ENCODE measurements at regions not wholly inside any gene's neighbourhood (a gene's known extent, or its start where the extent isn't known, plus 50 kb on each side); places are given as distances from the start of the nearest gene placed in this dataset.

DNA sequence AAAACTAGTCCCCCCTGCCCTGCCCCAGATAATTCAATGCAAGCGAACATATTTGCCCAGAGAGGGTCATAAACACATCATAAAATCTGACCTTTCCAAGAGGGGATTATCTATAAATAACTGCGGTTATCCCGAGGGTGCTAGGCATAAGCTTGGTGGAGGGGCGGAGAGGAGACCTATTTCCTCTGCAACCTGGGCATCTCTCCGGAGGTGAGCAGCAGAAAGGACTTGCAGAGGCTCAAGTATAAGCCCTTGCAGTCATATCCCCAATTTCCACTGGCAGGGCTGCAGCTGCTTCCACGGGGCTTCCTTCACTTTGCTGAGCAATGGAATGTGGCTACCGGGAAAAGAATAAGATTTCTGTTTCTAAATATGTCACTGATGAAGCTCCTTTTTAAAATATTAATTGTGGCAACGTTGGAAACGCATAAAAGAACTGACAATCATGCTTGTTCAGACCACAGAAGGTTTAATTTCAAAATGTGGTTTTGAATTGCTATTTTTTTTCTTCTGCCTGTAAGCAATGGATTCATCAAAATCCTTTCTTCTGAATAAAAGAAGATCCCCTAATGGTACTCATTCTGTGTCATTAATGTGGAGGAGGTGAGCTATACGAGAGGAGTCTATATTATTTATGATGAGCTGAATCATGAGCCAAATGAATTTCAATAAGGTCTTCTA is 268.9 kb upstream of the ATP2B1 start:
- no peak for DNase-seq

DNA sequence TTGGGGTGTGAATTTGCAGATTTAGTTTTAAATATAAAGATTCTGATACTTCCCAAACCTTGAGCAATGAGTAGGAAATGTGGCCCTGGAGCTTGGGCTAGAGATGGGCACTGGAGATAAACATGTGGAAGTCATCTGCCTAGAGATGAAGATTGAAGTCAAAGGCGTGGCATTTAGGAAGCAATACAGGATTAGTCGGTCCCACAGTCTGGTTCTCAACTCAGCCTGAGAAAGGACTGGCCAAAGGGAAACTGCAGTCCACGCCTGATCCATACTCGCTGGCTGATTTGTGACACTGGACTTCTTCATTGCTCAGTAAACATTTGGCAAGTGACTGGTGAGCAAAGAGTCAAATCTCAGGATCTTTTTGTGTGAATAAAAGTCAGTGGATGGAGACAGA is 268.2 kb upstream of the ATP2B1 start:
- DNase-seq = no peak

DNA sequence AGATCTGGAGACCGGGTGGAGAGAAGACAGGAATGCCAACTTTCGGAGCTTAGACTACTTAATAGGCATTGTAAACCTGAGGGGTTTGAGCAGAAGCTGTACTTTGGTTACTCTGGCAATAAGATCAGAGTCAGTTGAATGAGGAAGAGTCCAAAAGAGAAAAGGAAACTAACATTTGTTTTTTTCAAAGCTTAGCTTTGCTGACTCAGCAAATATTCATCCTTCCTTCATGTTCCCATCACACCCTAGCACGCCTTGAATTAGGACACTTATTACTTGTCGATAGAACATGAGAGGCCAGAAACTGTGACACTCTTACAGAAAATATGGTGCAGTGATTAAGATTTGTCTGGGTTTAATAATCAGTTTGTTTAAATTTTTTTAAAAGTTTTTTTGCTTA is 266.9 kb upstream of the ATP2B1 start:
- DNase-seq = no peak

DNA sequence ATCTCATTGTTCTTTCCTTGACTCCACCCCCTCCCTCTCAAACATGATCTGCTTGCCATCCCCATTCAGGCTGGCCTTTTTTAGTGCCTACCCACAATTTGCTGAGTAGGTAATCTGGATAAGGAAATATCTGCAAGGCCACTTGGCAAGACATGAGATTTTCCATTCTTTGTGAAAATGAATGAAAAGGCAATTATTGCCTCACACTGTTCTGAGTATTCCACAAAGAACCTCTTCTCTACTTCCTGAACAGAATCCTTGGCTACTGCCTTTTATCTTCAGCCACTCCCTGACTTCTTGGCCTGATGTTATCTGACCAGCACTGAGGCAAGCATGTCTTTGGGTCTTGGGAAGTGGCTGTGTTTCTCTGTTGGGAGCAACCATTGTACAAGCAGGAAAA is 263.2 kb upstream of the ATP2B1 start:
- no peak for DNase-seq

DNA sequence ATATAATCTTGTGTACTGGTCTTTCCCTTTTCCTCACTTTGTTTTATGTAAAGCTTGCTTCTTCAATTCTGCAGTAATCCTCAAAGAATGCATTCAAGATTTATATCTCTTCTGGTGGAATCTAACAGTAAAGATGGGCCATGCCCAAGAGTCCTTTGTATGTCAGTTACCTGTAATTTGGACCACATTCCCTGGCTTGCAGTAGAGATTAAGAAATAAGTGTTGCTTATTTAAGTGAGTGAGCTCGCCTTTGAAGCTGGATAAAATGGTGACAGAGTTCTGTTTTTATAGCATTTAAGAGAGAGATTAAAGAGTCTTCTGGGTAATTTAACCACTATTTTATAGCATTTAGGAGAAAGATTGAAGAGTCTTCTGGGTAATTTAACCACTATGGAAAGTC is 262.1 kb upstream of the ATP2B1 start:
- no peak for DNase-seq

DNA sequence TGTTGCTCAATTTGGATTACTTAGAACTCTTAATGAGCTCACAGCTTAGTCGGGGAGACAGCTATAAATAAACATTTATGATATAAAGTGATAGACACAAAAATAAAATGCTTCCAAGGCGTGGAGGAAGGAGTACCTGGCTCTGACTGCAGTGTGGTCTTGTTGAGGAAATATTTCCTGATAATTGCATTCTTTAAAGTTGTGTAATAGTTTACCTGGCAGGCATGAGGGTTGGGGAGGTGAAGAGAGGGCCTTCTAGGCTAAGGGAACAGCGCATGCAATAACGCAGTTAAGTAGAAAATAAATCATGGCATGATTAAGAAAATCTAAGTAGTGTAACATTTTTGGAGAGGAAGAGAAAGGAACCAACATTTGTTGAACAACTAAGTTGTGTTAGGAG is 260.5 kb upstream of the ATP2B1 start:
- DNase-seq = no peak

DNA sequence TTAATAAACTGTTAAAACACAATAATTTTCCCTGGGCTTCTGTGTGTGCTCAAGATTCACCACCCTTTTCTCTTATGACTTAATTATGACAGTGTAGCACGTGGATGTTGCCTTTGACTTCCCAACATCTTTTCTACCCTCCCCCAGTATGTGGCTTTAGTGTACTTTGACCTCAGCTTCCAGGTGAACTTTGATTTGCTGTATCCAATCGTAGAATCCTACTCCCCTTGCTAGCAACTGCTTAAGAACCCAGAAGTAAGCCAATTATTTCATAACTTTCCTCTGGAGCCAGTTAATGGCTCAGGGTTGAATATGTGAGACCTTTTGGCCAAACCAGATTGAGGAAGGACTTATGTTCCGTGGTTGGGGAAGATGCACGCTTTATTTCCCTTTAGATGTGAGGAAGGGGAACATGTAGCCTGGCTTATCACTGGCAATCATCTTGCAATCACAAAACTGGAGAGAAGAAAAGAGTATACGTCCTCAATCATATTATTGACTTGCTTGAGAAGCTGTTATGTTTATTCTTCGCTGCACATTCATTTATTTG is 259.6 kb upstream of the ATP2B1 start:
- no peak for DNase-seq

GRCh38 chr12:89966495-89967240 is 258.0 kb upstream of the ATP2B1 start:
- DNase-seq = no peak

DNA sequence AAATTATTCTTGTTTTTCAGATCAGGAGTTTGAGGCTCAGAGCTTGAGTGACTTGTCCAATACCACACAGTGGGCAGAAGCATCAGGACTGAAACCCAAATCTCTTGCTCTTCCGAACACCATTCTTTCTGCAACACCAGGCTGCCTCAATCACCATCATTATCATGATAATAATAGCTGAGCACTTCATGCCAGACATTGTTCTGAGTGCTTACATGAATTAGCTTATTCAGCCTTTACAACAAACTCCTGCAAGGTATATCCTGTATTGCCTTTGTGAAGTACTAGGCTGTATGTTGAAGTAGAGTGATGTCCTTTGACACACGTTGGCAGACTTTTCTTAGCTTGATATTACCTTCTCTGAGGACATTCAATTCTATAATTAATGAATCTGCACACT is 257.4 kb upstream of the ATP2B1 start:
- DNase-seq = no peak

GRCh38 chr12:89962648-89963047 is 254.0 kb upstream of the ATP2B1 start:
- no peak for DNase-seq

DNA sequence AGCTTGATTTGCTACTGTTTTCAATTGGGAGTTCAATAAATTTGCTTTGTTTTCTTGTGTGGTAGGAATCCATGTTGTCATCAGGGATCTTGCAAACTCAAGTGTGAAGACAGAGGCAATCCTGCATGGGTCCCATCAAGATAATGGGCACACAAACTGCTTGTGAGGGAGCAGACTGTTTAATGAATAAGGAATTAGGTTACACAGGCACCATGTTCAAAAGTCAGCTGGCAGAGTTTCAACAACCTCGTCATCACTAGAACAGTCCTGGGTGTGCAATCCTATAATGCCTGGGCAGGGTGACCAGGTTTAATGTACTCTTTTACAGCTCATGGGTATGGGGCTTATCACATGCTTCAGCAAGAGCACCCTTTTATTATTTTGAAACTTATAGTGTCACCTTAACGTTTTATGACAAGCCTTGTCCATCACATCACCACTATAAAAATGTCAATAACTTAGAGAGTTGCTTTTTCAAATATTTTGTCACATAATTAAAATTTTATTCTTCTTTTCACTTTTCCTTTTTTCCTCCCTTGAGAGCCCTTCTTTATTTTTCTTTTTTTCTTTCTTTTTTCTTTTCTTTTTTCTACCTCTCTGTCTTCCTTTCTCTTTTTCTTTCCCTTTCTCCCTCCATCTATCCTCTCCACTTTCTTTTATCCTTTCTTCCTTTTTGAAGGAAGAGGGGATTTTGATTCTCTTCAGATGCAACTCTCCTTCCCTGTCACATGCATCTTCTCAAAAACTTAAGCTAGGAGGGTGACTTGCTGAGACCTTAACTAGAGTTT is 252.2 kb upstream of the ATP2B1 start:
- DNase-seq = no peak

DNA sequence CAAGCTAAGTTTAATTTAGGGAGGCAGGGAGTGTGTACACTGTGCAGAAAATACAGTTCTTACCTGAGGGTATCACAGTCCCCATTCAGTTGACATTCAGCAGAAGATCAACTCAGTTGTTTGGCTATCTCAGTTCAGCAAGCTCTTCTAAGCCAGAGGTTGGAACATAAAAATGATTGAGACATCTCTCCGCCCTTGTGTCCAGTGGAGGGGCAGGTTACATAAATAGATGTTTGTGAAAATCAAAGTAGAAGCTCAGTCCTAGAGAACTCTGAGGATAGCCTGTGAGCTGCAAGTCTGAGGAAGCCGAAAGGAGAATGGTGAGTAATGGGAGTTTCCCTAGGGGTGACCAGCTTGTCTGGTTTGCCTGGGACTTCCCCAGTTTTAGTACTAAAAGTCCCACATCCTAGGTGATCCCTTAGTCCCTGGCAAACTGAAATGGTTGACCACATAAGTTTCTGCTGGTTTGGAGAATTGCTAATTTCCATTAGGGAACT is 251.4 kb upstream of the ATP2B1 start:
- DNase-seq = no peak

DNA sequence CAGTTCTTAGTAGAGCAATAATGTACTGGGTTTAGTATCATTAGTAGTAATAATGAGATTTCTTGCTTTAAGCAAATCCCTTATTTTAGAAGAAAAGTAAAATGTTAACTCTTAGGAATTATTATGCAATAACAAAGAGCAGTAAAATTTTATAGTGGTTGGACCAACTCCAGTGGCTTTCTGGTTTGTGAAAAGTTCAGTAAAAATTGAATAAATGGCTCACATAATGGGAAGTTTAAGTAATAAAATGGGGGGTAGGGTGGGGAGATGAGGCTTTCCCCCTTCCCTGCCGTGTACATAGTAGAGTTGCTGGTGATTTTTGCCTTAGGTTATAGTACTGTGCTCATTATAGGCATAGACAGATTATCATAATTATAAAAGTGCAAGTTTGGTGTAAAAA is 250.5 kb upstream of the ATP2B1 start:
- DNase-seq = no peak

DNA sequence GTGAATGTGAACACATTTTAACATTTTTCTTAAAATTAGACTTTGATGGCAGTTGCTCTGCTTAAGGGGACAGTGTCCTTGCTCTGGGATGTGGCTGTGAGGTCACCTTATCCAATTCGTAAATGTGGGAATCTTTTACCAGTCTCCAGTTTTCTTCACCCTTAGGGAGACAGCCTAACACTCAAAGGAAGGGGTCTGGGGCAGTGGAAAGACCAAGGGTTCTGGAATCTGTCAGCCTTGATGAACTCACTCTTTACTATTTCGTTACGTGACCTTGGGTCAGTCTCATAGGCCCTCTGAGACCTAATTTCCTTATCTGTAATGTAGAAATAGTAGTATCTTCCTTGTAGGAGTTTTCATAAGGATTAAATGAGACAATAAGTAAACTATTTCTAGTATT is 245.6 kb upstream of the ATP2B1 start:
- no peak for DNase-seq

DNA sequence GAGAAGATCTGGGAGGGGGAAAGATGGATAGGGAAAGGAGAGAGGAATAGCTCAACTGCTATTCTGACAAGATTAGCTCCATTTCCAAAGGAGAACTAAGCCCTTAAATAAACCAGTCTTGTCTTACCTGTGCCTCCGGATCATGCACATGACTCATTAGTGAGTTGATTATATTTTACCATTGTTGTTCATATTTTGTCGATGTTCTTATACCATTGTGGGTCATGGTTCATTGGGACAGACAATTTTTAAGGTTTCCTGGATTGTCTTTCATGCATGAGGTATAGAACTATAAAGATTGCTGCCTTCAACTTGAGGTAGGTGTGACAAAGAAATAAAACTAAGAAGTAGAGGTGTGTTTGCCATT is 243.0 kb upstream of the ATP2B1 start:
- no peak for DNase-seq

- peak; percentile 22 for DNase-seq
These were observed 242.5 kb upstream of the ATP2B1 start for GRCh38 chr12:89951050-89951693.

- no peak for DNase-seq
These were observed 241.8 kb upstream of the ATP2B1 start for GRCh38 chr12:89950421-89950820.

DNA sequence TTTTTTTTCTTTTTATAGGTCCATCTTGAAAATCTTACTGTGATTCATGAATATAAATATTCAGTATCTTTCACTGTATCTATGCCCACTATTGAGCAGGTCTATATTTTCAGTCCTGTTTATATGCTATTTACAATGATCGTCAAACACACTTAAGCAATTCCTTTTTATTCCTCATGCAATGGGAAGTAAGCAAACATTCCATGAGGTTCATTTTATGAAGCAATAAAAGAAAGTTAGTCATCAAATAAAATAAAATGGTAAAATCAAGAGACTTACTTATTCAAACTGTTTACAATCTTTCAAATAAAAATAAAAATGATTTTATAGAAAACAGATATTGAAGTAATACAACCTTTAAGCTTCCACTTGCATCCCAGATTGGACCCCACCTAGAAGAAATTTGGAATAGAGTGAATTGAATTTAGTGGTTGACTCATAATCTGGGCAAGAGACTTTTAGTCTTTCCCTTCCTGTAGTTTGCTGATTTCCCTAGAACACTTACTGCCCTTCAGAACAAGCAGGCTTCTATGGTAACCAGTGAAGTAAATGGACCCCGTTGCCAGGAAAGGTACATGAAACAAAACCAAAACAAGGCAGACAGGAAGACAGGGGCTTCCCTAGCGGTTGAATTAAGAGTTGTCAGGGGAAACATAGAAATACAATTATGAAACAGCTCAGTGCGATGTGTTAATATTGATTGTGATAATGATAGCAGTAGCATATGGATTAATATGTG is 241.0 kb upstream of the ATP2B1 start:
- no peak for DNase-seq

DNA sequence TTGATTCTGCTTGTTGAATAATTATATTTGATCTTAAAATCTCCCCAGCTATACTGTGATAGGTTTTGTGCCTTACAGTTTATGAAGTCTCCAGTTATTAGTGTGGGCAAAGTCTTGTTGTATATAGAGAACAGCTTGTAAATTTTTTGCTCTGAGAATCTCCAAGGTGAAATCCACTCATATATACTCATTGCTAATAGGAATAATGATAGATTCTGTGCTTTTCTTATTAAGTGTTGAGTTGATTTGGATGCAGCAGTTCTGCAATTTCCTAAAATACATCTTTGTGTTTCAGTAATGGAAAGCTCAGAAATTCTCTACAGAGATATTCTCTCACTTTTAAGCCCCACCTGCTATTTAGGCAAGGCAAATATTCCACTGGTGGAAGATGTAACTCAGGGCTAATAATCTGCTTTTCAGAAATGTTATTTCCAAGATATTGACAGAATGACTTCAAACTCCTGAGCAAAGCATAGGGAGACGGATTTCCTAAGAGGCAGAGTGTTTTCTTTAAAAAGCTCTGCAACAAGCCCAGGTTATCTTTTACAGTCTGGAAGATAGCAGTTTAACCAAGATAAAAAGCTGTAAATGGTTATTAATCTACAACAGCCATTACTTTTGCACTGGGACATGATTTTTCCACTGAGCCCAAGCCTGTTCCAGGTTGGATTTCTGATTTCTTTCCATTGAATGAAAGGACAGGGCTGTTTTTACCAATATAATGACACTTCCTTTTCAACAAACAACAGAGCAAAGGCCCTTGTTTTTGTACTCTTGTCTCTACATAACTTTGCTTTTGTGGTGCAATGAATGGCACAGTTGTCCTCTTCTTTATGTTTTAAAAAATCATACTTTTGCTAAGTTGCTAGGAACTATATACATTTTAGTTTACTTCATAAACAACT is 239.9 kb upstream of the ATP2B1 start:
- no peak for DNase-seq

DNA sequence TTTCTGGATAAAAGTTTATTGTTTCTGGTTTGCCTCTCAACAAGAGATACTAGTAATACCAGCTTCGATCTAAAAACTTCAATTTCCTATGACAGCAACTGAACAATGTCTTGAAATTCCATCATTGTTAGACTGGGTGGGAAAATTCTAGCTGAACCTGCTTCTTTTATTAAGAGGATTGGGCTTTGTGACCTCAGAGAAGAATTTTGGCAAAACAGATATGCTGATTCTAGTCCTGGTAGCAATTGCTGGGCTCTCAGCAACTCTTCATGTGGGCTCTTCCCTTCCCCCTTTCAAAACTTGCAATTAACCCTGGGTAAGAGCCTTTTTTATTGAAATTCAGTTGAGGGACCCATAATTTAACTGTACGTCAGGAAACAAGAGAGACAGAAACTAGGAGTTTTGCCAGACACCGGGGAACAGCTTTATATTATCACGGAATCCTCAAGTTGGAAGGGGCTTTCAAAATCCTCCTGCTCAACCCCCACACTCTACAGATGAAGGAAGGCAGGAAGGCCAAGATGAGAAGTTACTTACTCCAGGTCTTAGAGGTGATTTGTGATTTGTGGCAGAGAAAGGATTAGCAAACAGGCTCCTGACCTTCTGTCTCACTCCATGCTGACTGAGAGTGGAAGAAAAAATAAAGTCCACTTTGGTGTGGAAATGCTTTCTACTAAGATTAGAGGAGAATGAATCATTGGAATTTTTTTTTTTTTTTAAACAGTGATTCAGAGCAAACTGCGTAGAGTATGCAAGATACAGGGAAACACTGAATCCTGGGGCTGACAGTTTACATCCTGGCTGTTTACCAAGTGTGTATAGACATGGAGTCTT is 239.0 kb upstream of the ATP2B1 start:
- DNase-seq = peak; percentile 71
